ENCODE measurements at regions not wholly inside any gene's neighbourhood (a gene's known extent, or its start where the extent isn't known, plus 50 kb on each side); places are given as distances from the start of the nearest gene placed in this dataset.

GRCh38 chr11:92698742-92699141 lies 270.7 kb upstream of the MTNR1B start:
- no peak for TF ChIP-seq REST (IDR thresholded peaks at IDR 0.05; ENCODE audit: low read depth, low read length)
- TF ChIP-seq EZH2phosphoT487 (IDR thresholded peaks at IDR 0.05; ENCODE audit: borderline replicate concordance, low read depth) = no peak
- TF ChIP-seq GABPA (IDR thresholded peaks at IDR 0.05; ENCODE audit: low read depth) = no peak
- no peak for TF ChIP-seq POLR2AphosphoS5 (IDR thresholded peaks at IDR 0.05; ENCODE audit: low read depth, low read length)
- TF ChIP-seq CTCF (IDR thresholded peaks at IDR 0.05) = no peak
- no peak for TF ChIP-seq JUND (IDR thresholded peaks at IDR 0.05)
- TF ChIP-seq CHD2 (IDR thresholded peaks at IDR 0.05; ENCODE audit: low read length, partially characterized antibody) = no peak
- no peak for TF ChIP-seq YY1 (IDR thresholded peaks at IDR 0.05; ENCODE audit: low read depth)
- no peak for TF ChIP-seq USF1 (IDR thresholded peaks at IDR 0.05; ENCODE audit: borderline replicate concordance, low read depth)
- no peak for TF ChIP-seq FOXM1 (IDR thresholded peaks at IDR 0.05; ENCODE audit: low read depth)
- no peak for TF ChIP-seq TCF12 (IDR thresholded peaks at IDR 0.05)
- TF ChIP-seq EP300 (IDR thresholded peaks at IDR 0.05; ENCODE audit: borderline replicate concordance in 1 of 2, low read depth in 1 of 2, low read length in 1 of 2) = no peak

Data from SK-N-SH (cell line).